IPS-18c (cell line): ENCODE measurements at regions not wholly inside any gene's neighbourhood (a gene's known extent, or its start where the extent isn't known, plus 50 kb on each side); places are given as distances from the start of the nearest gene placed in this dataset.
"Not testable (repeated sequence)": the region's sequence is repeated elsewhere in the genome, so short reads cannot be mapped to it uniquely, and the experiment has no call there.

Source experiments
- H3K4me3 ChIP-seq: 2 replicates; pipeline ENCODE4 v1.7.0; 2013; ENCODE audit warnings: low read depth, mild to moderate bottlenecking, low read length, moderate library complexity; ENCODE audit not compliant: insufficient read depth
- H3K9me3 ChIP-seq: one replicate; pipeline ENCODE4 v1.6.1; 2013; ENCODE audit warnings: mild to moderate bottlenecking, low read length, moderate library complexity; ENCODE audit not compliant: control insufficient read depth, insufficient read depth

- H3K9me3 ChIP-seq, result no peaks in the 10 kb centered on the region
Measured at GRCh38 chr16:79842197-79842596, 241.7 kb upstream of the MAF start.

GRCh38 chr16:79839466-79840341, 239.2 kb upstream of the MAF start:
- Histone ChIP-seq H3K4me3 (no peak overlapping the region), H3K9me3 (peaks cover 2% of the 10 kb centered on the region)

More at GRCh38 chr16:79842197-79842596, 241.7 kb upstream of the MAF start:
- no peak overlapping the region for H3K4me3 ChIP-seq

- Histone ChIP-seq H3K4me3 (no peak overlapping the region), H3K9me3 (peaks cover 2% of the 10 kb centered on the region)
Measured at GRCh38 chr16:79838496-79839259, 238.1 kb upstream of the MAF start.

- H3K9me3 ChIP-seq, result peaks cover 2% of the 10 kb centered on the region
- H3K4me3 ChIP-seq, result no peak overlapping the region
Measured at GRCh38 chr16:79836144-79836543, 235.6 kb upstream of the MAF start.

DNA sequence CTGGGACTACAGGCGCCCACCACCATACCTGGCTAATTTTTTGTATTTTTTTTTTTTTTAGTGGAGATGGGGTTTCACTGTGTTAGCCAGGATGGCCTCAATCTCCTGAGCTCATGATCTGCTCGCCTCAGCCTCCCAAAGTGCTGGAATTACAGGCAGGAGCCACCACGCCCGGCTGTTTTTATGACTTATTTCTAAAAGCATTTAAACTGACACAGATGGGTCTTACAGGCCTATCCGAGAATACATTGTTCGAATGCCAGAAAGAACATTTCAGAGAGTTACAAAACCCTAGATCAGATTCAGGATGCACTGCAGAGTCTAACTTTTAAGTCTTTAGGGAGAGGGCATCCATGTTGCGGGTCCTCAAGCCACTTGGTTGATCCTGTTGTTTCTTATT, 234.7 kb upstream of the MAF start:
- Histone ChIP-seq H3K9me3 (peaks cover 2% of the 10 kb centered on the region), H3K4me3 (no peak overlapping the region)

- no peak overlapping the region for H3K4me3 ChIP-seq
- H3K9me3 ChIP-seq, result peaks cover 2% of the 10 kb centered on the region
Measured at GRCh38 chr16:79834720-79835119, 234.2 kb upstream of the MAF start.

DNA sequence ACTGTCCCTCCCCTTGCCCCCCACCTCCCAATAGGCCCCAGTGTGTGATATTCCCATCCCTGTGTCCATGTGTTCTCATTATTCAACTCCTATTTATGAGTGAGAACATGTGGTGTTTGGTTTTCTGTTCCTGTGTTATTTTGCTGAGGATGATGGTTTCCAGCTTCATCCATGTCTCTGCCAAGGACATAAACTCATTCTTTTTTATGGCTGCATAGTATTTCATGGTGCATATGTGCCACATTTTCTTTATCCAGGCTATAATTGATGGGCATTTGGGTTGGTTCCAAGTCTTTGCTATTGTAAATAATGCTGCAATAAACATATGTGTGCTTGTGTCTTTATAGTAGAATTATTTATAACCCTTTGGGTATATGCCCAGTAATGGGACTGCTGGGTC, 233.5 kb upstream of the MAF start:
- not testable (repeated sequence) for H3K9me3 ChIP-seq, H3K4me3 ChIP-seq

GRCh38 chr16:79833559-79833958, 233.0 kb upstream of the MAF start:
- no peak overlapping the region for H3K4me3 ChIP-seq
- peaks cover 2% of the 10 kb centered on the region for H3K9me3 ChIP-seq

GRCh38 chr16:79826732-79827475, 226.4 kb upstream of the MAF start:
- no peak overlapping the region for H3K4me3 ChIP-seq

GRCh38 chr16:79825002-79825401, 224.5 kb upstream of the MAF start:
- no peaks in the 10 kb centered on the region for H3K9me3 ChIP-seq

More at GRCh38 chr16:79826732-79827475, 226.4 kb upstream of the MAF start:
- H3K9me3 ChIP-seq, result no peaks in the 10 kb centered on the region

GRCh38 chr16:79823639-79824038, 223.1 kb upstream of the MAF start:
- no peaks in the 10 kb centered on the region for H3K9me3 ChIP-seq
- no peak overlapping the region for H3K4me3 ChIP-seq

More at GRCh38 chr16:79825002-79825401, 224.5 kb upstream of the MAF start:
- H3K4me3 ChIP-seq, result no peak overlapping the region

GRCh38 chr16:79821911-79822310, 221.4 kb upstream of the MAF start:
- H3K4me3 ChIP-seq, result no peak overlapping the region
- H3K9me3 ChIP-seq, result no peaks in the 10 kb centered on the region

- H3K4me3 ChIP-seq, result no peak overlapping the region
- H3K9me3 ChIP-seq, result no peaks in the 10 kb centered on the region
Measured at GRCh38 chr16:79816081-79816497, 215.6 kb upstream of the MAF start.

- H3K4me3 ChIP-seq, result no peak overlapping the region
- no peaks in the 10 kb centered on the region for H3K9me3 ChIP-seq
Measured at GRCh38 chr16:79815049-79815448, 214.5 kb upstream of the MAF start.

DNA sequence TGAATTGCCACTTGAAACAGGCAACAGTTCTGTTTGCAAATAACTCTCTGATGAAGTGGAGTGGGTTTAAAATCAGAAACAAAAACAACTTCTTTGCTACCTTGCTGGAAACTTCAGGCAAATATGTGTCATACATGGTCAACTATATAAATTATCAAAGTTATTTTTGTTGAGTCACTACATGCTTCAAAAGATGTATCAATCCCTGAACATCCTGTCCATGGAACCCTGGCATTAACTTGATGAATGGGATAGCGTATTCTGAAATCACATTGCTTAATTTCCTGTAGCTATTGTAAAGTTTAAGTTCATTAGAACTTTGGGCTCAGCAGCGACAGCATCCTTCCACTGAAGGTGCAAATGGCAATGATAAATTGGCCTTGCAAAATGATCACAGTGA, 213.6 kb upstream of the MAF start:
- H3K9me3 ChIP-seq, result no peaks in the 10 kb centered on the region
- no peak overlapping the region for H3K4me3 ChIP-seq

GRCh38 chr16:79811541-79811940, 211.0 kb upstream of the MAF start:
- no peak overlapping the region for H3K4me3 ChIP-seq
- H3K9me3 ChIP-seq, result no peaks in the 10 kb centered on the region

GRCh38 chr16:79810449-79811189, 210.1 kb upstream of the MAF start:
- H3K9me3 ChIP-seq, result no peaks in the 10 kb centered on the region
- H3K4me3 ChIP-seq, result no peak overlapping the region
